ENCODE measurements at regions not wholly inside any gene's neighbourhood (a gene's known extent, or its start where the extent isn't known, plus 50 kb on each side); places are given as distances from the start of the nearest gene placed in this dataset.
"Not testable (repeated sequence)": the region's sequence is repeated elsewhere in the genome, so short reads cannot be mapped to it uniquely, and the experiment has no call there.

DNA sequence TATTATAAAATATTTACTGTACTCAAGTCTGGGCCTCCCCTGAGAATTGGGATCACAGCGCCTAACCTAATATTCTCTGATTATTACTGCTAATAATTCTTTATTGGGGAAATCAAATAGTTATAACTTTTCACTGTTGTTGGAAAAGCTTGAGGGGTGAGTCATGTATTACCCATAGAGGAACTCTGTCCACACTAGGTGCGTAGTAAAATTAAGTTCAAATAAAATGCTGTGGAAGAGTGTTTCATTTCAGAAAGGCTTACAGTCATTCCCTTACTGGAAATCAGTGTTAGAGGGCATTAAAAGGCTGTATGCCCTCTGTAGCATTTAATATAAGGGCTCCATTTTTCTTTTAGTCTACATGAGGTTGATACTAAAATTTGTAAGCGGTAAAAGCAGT is 135.0 kb upstream of the NFIA start:
- TF ChIP-seq, protein P1, sequence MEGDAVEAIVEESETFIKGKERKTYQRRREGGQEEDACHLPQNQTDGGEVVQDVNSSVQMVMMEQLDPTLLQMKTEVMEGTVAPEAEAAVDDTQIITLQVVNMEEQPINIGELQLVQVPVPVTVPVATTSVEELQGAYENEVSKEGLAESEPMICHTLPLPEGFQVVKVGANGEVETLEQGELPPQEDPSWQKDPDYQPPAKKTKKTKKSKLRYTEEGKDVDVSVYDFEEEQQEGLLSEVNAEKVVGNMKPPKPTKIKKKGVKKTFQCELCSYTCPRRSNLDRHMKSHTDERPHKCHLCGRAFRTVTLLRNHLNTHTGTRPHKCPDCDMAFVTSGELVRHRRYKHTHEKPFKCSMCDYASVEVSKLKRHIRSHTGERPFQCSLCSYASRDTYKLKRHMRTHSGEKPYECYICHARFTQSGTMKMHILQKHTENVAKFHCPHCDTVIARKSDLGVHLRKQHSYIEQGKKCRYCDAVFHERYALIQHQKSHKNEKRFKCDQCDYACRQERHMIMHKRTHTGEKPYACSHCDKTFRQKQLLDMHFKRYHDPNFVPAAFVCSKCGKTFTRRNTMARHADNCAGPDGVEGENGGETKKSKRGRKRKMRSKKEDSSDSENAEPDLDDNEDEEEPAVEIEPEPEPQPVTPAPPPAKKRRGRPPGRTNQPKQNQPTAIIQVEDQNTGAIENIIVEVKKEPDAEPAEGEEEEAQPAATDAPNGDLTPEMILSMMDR (IDR thresholded peaks at IDR 0.05; ENCODE audit: extremely low read depth, missing control alignments), result no peak
- DNase-seq (ENCODE audit: low spot score), result no peak

DNA sequence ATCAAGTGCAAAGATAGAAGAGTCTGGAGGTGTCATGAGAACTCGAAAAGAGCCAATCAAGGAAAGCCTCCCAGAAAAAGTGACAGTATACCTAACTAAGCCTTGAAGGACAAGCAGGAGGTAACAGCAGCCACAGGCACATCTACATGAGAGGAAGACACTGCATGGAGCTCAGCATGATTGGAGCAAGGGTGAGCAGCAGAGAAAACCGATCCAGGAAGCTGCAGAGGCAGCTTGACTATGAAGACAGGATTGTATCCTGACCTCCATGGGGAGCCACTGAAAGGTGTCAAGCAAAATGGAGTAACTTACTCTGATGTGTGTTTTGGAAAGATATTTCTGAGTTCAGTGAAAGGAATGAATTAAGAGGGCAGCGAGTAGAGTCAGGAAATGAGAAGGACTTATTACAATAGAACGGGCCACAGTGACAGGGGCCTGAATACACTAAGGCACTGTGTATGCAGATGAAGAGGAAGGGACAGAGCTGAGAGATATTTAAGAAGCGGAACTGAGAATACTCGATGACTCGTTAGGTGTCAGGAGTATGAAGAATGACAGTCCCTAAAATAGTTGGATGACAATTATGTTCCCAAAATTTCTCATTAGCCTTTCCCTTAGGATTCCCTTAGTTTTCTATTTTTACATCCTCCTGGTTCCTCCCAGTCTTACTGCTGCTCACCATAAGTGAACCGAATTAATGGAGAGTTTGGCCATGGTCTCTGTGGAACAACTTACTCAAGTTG is 139.3 kb upstream of the NFIA start:
- DNase-seq (ENCODE audit: low spot score), result no peak
- TF ChIP-seq, protein P1 (IDR thresholded peaks at IDR 0.05; ENCODE audit: extremely low read depth, missing control alignments), result no peak

DNA sequence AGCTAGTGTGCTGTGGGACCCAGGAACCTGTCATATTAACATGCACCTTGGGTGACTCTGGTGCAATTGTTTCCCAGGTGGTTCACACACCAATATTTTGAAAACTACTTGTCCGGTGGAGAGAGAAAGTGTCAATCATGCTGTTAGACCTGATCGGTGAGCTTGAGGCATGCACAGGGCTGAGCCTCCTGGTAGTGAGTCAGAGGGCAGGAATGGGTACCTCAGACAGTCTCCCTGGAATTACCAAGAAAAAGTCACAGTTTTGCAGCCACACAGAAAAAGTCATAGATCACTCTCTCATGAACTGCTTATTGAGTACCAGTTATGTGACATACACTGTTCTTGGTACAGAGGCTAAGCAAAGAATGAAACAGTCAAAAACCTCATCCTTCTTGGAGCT is 140.1 kb upstream of the NFIA start:
- no peak for DNase-seq (ENCODE audit: low spot score)
- TF ChIP-seq, protein P1 (IDR thresholded peaks at IDR 0.05; ENCODE audit: extremely low read depth, missing control alignments), result no peak

DNA sequence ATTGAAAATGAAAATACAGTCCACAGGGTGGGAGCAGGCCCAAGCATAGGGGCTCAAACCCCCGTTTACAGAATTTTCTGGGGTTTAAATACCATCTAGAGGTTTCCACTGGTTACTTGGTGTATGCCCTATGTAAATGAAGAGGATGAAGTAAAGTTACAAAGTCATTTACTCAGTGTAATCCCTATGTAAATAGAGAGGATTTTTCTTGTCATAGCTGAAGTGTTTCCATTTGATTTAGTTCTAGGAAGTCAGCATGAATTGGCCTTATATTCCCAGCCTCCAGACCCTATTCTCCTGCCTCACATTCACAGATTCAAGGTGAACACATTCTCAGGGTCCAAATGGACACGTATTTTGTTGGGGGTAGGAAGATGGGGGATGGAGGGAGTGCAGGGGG is 141.7 kb upstream of the NFIA start:
- not testable (repeated sequence) for DNase-seq (ENCODE audit: low spot score)

GRCh38 chr1:60937720-60938119 is 144.6 kb upstream of the NFIA start:
- DNase-seq (ENCODE audit: low spot score), result no peak
- TF ChIP-seq, protein P1 (IDR thresholded peaks at IDR 0.05; ENCODE audit: extremely low read depth, missing control alignments), result no peak

GRCh38 chr1:60936591-60937342 is 145.6 kb upstream of the NFIA start:
- no peak for DNase-seq (ENCODE audit: low spot score)
- TF ChIP-seq, protein P1 (IDR thresholded peaks at IDR 0.05; ENCODE audit: extremely low read depth, missing control alignments), result no peak

DNA sequence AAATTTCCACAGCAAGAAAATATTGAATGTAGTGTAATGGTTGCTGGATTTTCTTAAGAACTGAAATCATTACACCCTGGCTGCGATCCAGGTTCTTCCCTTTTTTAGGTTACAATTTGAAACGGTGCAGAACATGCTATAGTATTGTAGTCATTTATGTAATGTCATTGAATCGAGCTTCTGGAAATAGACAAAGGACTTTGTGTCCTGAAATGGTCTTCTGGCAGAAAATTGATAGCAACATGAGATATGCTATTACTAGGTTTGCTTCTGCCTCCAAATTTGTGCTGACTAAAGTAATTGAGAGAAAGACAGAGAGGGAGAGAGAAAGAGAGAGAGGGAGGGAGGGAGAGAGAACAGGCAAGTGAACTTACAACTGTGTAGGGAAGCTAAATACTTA is 146.2 kb upstream of the NFIA start:
- TF ChIP-seq, protein P1 (IDR thresholded peaks at IDR 0.05; ENCODE audit: extremely low read depth, missing control alignments), result no peak
- DNase-seq (ENCODE audit: low spot score), result no peak
